Upper lobe of left lung (tissue), 4 donors: ENCODE measurements at regions not wholly inside any gene's neighbourhood (a gene's known extent, or its start where the extent isn't known, plus 50 kb on each side); places are given as distances from the start of the nearest gene placed in this dataset.

ENCODE experiments used
- CTCF ChIP-seq, 6 experiments: fragments of 450-650 bp in 4 of 6; fragments of 200-600 bp in 2 of 6; sonication (generic) in 2 of 6; IDR thresholded peaks; one replicate each; pipeline ENCODE4 v1.5.1; 2016 to 2019; ENCODE audit warnings: antibody characterized with exemption in 6 of 6
- POLR2A ChIP-seq, 4 donors: fragments of 450-650 bp; IDR thresholded peaks; one replicate each; pipeline ENCODE4 v1.5.1; 2016 to 2017; ENCODE audit warnings: antibody characterized with exemption in 4 of 4, mild to moderate bottlenecking in 2 of 4

GRCh38 chr1:195897076-195897475 is 711.2 kb downstream of the KCNT2 start:
- TF ChIP-seq POLR2A (IDR thresholded peaks at IDR 0.05) (no peak), CTCF (IDR thresholded peaks at IDR 0.05) (no peak)
